Breast epithelium (tissue), 4 donors: ENCODE measurements at regions not wholly inside any gene's neighbourhood (a gene's known extent, or its start where the extent isn't known, plus 50 kb on each side); places are given as distances from the start of the nearest gene placed in this dataset.
"Not testable (repeated sequence)": the region's sequence is repeated elsewhere in the genome, so short reads cannot be mapped to it uniquely, and the experiment has no call there.

Experiments
- DNase-seq, 2 donors: peaks; one replicate each; pipeline ENCODE4 v3.0.0-alpha.2; 2019; ENCODE audit warnings: low spot score in 2 of 2
- H3K27ac ChIP-seq, 2 donors: fragments of 200-600 bp; sonication (generic) in 1 of 2; one replicate each; pipeline ENCODE4 v1.5.1; 2016 to 2019; ENCODE audit warnings: mild to moderate bottlenecking in 1 of 2
- H3K27me3 ChIP-seq, 2 donors: fragments of 200-600 bp; sonication (generic) in 1 of 2; one replicate each; pipeline versions ENCODE4 v1.5.1 to v1.6.0; 2017 to 2019; ENCODE audit warnings: control low read depth in 1 of 2, mild to moderate bottlenecking in 1 of 2
- H3K36me3 ChIP-seq: fragments of 200-600 bp; one replicate; pipeline ENCODE4 v1.5.1; 2019
- H3K4me1 ChIP-seq, 2 donors: fragments of 200-600 bp; sonication (generic); one replicate each; pipeline ENCODE4 v1.5.1; 2016 to 2019; ENCODE audit warnings: control low read depth in 1 of 2
- H3K4me3 ChIP-seq, 3 donors: fragments of 200-600 bp; sonication (generic); 1 replicate in 2 of 3; 2 replicates in 1 of 3; pipeline ENCODE4 v1.5.1; 2016 to 2019; ENCODE audit warnings: mild to moderate bottlenecking in 3 of 3, moderate library complexity in 2 of 3
- H3K9me3 ChIP-seq, 2 donors: fragments of 200-600 bp; sonication (generic) in 1 of 2; one replicate each; pipeline ENCODE4 v1.5.1; 2016 to 2019; ENCODE audit warnings: control low read depth in 1 of 2
- CTCF ChIP-seq, 3 donors: fragments of 450-650 bp; IDR thresholded peaks; one replicate each; pipeline ENCODE4 v1.5.1; 2016 to 2017; ENCODE audit warnings: antibody characterized with exemption in 3 of 3, mild to moderate bottlenecking in 3 of 3, moderate library complexity in 3 of 3
- POLR2A ChIP-seq: fragments of 450-650 bp; IDR thresholded peaks from one replicate; pipeline ENCODE4 v1.6.1; 2016; ENCODE audit warnings: antibody characterized with exemption, mild to moderate bottlenecking, moderate library complexity
- POLR2AphosphoS5 ChIP-seq, 3 donors: sonication (generic); formaldehyde crosslinking; IDR thresholded peaks; one replicate each; pipeline ENCODE4 v1.6.1; 2017; ENCODE audit warnings: antibody characterized with exemption in 3 of 3
- intact Hi-C: fragments of 100-400 bp; cut with DNase I; formaldehyde crosslinking; loops from one replicate; pipeline ENCODE4 v1.15.1; 2023; ENCODE audit warnings: low total_unique reads

GRCh38 chr12:125549836-125550235, 484.6 kb downstream of the AACS start:
- Histone ChIP-seq H3K9me3 (peaks cover 3 to 5% of the 10 kb centered on the region in 2 donors), H3K27me3 (no peaks in the 10 kb centered on the region), H3K36me3 (no peaks in the 10 kb centered on the region), H3K27ac (no peak overlapping the region), H3K4me1 (no peaks in the 10 kb centered on the region), H3K4me3 (no peak overlapping the region)
- TF ChIP-seq CTCF (IDR thresholded peaks at IDR 0.05) (no peak), POLR2AphosphoS5 (IDR thresholded peaks at IDR 0.05) (no peak), POLR2A (no peak)
- intact Hi-C loops = no loop called here
- DNase-seq = no peak

GRCh38 chr12:125552295-125552694, 487.1 kb downstream of the AACS start:
- Histone ChIP-seq H3K4me1 (no peaks in the 10 kb centered on the region), H3K36me3 (no peaks in the 10 kb centered on the region), H3K4me3 (no peak overlapping the region), H3K27ac (no peak overlapping the region), H3K9me3 (peaks cover 0 to 3% of the 10 kb centered on the region in 2 donors), H3K27me3 (no peaks in the 10 kb centered on the region)
- DNase-seq = no peak
- TF ChIP-seq CTCF (IDR thresholded peaks at IDR 0.05) (no peak), POLR2AphosphoS5 (IDR thresholded peaks at IDR 0.05) (no peak), POLR2A (no peak)
- intact Hi-C loops = no loop called here

DNA sequence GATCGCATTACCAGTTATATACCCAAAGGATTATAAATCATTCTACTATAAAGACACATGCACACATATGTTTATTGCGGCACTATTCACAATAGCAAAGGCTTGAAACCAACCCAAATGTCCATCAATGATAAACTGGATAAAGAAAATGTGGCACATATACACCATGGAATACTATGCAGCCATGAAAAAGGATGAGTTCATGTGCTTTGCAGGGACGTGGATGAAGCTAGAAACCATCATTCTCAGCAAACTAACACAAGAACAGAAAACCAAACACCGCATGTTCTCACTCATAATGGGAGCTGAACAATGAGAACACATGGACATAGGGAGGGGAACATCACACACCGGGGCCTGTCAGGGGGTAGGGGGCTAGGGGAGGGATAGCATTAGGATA, 495.8 kb downstream of the AACS start:
- H3K27ac ChIP-seq, H3K4me1 ChIP-seq, intact Hi-C loops, DNase-seq, H3K4me3 ChIP-seq, H3K36me3 ChIP-seq, H3K27me3 ChIP-seq: not testable (repeated sequence)
- H3K9me3 ChIP-seq = peaks cover 3 to 18% of the 10 kb centered on the region in 2 donors

DNA sequence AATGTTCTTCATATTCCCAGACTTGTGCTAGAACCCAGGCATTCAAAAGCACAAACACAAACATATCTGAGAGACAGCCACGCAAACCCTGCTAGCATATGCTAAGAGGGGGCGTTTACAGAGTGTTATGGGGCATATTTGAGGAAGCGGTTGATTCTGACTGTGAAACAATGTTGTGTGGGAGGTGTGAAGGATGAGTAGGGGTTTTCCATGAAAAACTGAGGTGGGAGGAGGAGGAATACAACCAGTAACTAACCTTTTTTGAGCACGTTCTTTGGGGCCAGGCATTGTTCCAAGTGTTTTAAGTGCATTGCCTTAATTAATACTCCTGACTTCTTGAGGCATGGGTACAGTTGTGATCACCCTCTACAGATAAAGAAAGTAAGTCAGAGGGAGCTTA, 499.5 kb downstream of the AACS start:
- H3K36me3 ChIP-seq = no peaks in the 10 kb centered on the region
- intact Hi-C loops = no loop called here
- no peaks in the 10 kb centered on the region for H3K27me3 ChIP-seq
- peaks cover 0 to 18% of the 10 kb centered on the region in 2 donors for H3K9me3 ChIP-seq
- H3K4me3 ChIP-seq = no peak overlapping the region
- H3K4me1 ChIP-seq = no peaks in the 10 kb centered on the region
- TF ChIP-seq POLR2AphosphoS5 (IDR thresholded peaks at IDR 0.05) (no peak), POLR2A (no peak), CTCF (IDR thresholded peaks at IDR 0.05) (no peak)
- no peak overlapping the region for H3K27ac ChIP-seq
- no peak for DNase-seq

DNA sequence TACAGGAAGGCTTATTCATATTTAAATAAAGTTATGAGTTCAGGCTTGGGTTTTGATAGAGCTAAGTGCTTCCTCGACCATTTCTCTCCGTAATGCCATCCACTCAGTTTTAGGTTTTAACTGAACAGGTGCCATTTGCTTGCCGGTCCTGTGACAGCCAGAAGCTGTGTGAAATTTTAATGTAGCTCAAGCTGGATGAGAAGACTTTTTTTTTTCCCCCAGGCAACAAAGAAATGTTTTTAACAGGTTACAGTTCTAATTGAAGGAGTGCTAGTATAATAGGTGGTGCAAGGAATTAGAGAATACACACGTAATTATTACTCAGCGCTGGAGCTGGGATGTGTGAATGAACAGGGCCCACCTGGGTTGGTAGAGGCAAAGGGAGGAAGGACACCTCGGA, 502.3 kb downstream of the AACS start:
- Histone ChIP-seq H3K4me1 (no peaks in the 10 kb centered on the region), H3K27me3 (no peaks in the 10 kb centered on the region), H3K9me3 (peaks cover 0 to 9% of the 10 kb centered on the region in 2 donors), H3K27ac (no peak overlapping the region), H3K4me3 (no peak overlapping the region), H3K36me3 (no peaks in the 10 kb centered on the region)
- DNase-seq = no peak
- intact Hi-C loops = no loop called here
- no peak for TF ChIP-seq CTCF (IDR thresholded peaks at IDR 0.05)
- TF ChIP-seq POLR2AphosphoS5 (IDR thresholded peaks at IDR 0.05) = no peak
- no peak for TF ChIP-seq POLR2A

DNA sequence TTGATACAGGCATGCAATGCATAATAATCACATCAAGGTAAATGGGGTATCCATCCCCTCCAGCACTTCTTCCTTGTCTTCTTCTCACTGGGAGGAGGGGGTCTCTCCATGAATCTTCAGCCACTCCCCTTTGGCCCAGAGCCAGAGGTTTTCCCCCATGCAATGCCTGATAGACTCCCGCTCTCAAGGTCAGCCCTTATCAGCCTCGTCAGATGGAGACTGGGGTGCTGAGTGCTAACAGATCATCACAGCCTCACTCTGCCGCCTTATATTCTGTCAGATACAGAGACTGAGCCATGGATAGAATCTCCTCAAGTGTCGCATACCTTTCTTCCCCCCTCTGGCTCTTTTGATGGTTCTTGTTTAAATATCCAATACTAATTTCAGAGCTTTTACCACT, 503.1 kb downstream of the AACS start:
- no peak for DNase-seq
- Histone ChIP-seq H3K36me3 (no peaks in the 10 kb centered on the region), H3K4me3 (no peak overlapping the region), H3K4me1 (no peaks in the 10 kb centered on the region), H3K27ac (no peak overlapping the region), H3K27me3 (no peaks in the 10 kb centered on the region), H3K9me3 (peaks cover 0 to 9% of the 10 kb centered on the region in 2 donors)
- intact Hi-C loops = no loop called here
- TF ChIP-seq POLR2A (no peak), CTCF (IDR thresholded peaks at IDR 0.05) (no peak), POLR2AphosphoS5 (IDR thresholded peaks at IDR 0.05) (no peak)
